Colonic mucosa (tissue), 4 donors: ENCODE measurements at regions not wholly inside any gene's neighbourhood (a gene's known extent, or its start where the extent isn't known, plus 50 kb on each side); places are given as distances from the start of the nearest gene placed in this dataset.
A peak's percentile ranks its signal among the peaks of the same experiment; 100 is the strongest.

Source experiments
- DNase-seq: peaks from one replicate; pipeline ENCODE4 v3.0.0-alpha.2; 2020
- H3K27ac ChIP-seq: fragments of 200-600 bp; one replicate; pipeline ENCODE4 v1.8.0; 2021
- H3K27me3 ChIP-seq: fragments of 200-600 bp; one replicate; pipeline ENCODE4 v1.8.0; 2021
- H3K36me3 ChIP-seq: fragments of 200-600 bp; one replicate; pipeline ENCODE4 v1.8.0; 2021
- H3K4me1 ChIP-seq: fragments of 200-600 bp; one replicate; pipeline ENCODE4 v1.8.0; 2021; ENCODE audit warnings: mild to moderate bottlenecking
- H3K4me3 ChIP-seq: fragments of 200-600 bp; one replicate; pipeline ENCODE4 v1.8.0; 2021
- H3K9ac ChIP-seq, 2 donors: one replicate each; pipeline ENCODE4 v1.7.0; 2013; ENCODE audit warnings: control low read depth in 2 of 2, low read depth in 2 of 2, low read length in 2 of 2
- H3K9me3 ChIP-seq: fragments of 200-600 bp; one replicate; pipeline ENCODE4 v1.8.0; 2021
- CTCF ChIP-seq: fragments of 200-600 bp; IDR thresholded peaks from one replicate; pipeline ENCODE4 v1.8.0; 2022; ENCODE audit warnings: antibody characterized with exemption, mild to moderate bottlenecking
- intact Hi-C: fragments of 100-400 bp; cut with DNase I; formaldehyde crosslinking; loops from one replicate; pipeline ENCODE4 v1.14.1; 2022
- donor health status: healthy.
- donor health status: DM: no; HTN: no; CAD: no.
- donor health status: DM: no; HTN: no; CAD: no.

DNA sequence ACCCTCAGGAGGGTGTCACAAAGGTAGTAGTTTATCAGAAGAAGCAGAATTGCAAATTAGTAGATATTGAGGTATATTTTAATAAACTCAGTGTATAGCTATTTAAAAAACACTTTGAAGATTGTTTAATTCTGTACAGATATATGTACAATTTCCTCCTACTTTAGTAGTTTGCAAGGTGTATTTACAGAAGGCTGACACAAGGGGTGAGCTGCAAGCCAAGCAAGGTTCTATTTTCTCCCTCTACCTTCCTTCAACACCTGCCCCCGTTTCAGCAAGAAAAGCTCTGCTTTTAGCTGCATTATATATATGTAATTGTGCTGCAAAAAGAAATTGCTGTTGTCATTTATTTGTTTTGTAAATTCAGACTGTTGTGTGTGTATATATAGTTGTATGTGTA, 674.2 kb upstream of the PKN2 start:
- no peak overlapping the region for H3K9ac ChIP-seq
- H3K27ac ChIP-seq: no peak overlapping the region
- DNase-seq: no peak
- H3K36me3 ChIP-seq: no peaks in the 10 kb centered on the region
- H3K4me1 ChIP-seq: no peaks in the 10 kb centered on the region
- intact Hi-C loops: no loop called here
- no peaks in the 10 kb centered on the region for H3K27me3 ChIP-seq
- no peaks in the 10 kb centered on the region for H3K9me3 ChIP-seq
- no peak for TF ChIP-seq CTCF
- H3K4me3 ChIP-seq: no peak overlapping the region

- Histone ChIP-seq H3K36me3 (no peaks in the 10 kb centered on the region), H3K27ac (no peak overlapping the region), H3K4me1 (no peaks in the 10 kb centered on the region), H3K9me3 (no peaks in the 10 kb centered on the region), H3K27me3 (no peaks in the 10 kb centered on the region), H3K4me3 (no peak overlapping the region), H3K9ac (no peak overlapping the region)
- intact Hi-C loops: no loop called here
- DNase-seq: no peak
- no peak for TF ChIP-seq CTCF
Measured at GRCh38 chr1:88013485-88013884, 670.6 kb upstream of the PKN2 start.

DNA sequence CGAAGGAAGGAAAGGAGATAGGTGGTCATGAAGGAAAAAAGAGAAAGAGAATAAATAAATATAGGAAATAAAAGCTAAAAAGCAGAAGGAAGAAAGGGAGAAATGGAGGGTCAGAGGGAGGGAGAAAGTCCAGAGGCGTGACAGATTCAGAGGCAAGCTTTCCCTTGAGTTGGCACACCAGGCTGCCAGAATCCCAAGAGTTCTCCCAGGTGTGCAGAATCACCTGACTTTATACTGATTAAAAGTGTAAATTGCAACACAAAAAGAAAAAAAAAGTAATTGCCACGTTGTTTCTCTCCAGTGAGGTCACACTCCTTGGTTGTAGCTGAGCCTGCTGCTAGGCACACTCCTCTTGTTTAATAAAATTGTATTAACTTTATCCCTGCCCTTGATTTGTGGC, 669.9 kb upstream of the PKN2 start:
- no peak overlapping the region for H3K9ac ChIP-seq
- H3K4me3 ChIP-seq: no peak overlapping the region
- H3K27me3 ChIP-seq: no peaks in the 10 kb centered on the region
- H3K9me3 ChIP-seq: no peaks in the 10 kb centered on the region
- no peaks in the 10 kb centered on the region for H3K4me1 ChIP-seq
- H3K36me3 ChIP-seq: no peaks in the 10 kb centered on the region
- no peak overlapping the region for H3K27ac ChIP-seq
- no peak for DNase-seq
- intact Hi-C loops: no loop called here
- TF ChIP-seq CTCF: no peak

DNA sequence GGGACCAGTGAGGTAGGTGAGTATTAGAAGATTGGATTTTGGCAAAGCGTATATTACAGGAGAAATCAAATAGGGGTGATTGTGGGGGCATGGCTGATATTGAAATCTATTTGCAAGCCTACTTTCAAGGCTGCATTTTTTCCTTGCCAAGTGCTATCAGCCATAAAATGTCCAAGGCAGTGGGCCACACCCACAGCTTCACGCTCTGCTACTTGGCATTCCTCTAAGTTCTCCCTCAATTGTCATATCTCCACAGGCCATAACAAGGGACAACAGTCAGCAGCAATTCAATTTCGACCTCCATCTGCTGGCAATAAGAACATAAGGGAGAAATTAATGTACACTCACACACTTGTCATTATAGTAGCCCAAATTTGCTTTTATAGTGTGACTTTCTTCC, 667.1 kb upstream of the PKN2 start:
- TF ChIP-seq CTCF: no peak
- H3K9me3 ChIP-seq: no peaks in the 10 kb centered on the region
- peak; percentile 27 for DNase-seq

GRCh38 chr1:88021529-88021928, 662.5 kb upstream of the PKN2 start:
- no peak overlapping the region for H3K27ac ChIP-seq
- no peak for DNase-seq
- no peak for TF ChIP-seq CTCF
- intact Hi-C loops: no loop called here
- no peaks in the 10 kb centered on the region for H3K36me3 ChIP-seq
- no peak overlapping the region for H3K9ac ChIP-seq
- no peak overlapping the region for H3K4me3 ChIP-seq
- no peaks in the 10 kb centered on the region for H3K9me3 ChIP-seq
- no peaks in the 10 kb centered on the region for H3K27me3 ChIP-seq
- no peaks in the 10 kb centered on the region for H3K4me1 ChIP-seq

More for the DNA sequence above, 667.1 kb upstream of the PKN2 start:
- H3K27ac ChIP-seq: no peak overlapping the region
- no peaks in the 10 kb centered on the region for H3K4me1 ChIP-seq
- no peaks in the 10 kb centered on the region for H3K36me3 ChIP-seq
- H3K27me3 ChIP-seq: no peaks in the 10 kb centered on the region
- H3K4me3 ChIP-seq: no peak overlapping the region
- intact Hi-C loops: no loop called here
- H3K9ac ChIP-seq: no peak overlapping the region

GRCh38 chr1:88022516-88022915, 661.6 kb upstream of the PKN2 start:
- no peak for TF ChIP-seq CTCF
- Histone ChIP-seq H3K4me1 (no peaks in the 10 kb centered on the region), H3K4me3 (no peak overlapping the region), H3K9me3 (no peaks in the 10 kb centered on the region), H3K27ac (no peak overlapping the region), H3K36me3 (no peaks in the 10 kb centered on the region), H3K27me3 (no peaks in the 10 kb centered on the region), H3K9ac (no peak overlapping the region)
- no peak for DNase-seq
- intact Hi-C loops: no loop called here
